ENCODE measurements at regions not wholly inside any gene's neighbourhood (a gene's known extent, or its start where the extent isn't known, plus 50 kb on each side); places are given as distances from the start of the nearest gene placed in this dataset.

DNA sequence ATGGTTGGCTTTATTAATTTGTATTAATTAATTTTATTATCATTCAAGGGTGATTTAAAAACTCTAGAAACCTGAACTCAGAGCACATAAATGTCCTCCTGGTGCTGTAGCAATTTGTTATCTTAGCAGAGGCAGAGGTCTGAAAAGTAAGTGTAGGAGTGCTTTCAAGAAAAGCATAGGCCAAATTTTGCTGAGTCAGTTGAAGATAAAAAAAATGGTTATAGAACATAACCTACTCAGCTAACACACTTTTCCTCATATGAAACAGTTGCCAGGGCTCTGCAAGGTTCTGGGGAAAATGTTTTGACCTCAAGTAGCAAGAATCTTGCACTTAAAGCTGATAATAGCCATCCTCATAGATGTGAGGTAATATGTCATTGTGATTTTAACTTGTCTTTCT lies 53.5 kb upstream of the CHODL start:
- DNase-seq, result no peak

DNA sequence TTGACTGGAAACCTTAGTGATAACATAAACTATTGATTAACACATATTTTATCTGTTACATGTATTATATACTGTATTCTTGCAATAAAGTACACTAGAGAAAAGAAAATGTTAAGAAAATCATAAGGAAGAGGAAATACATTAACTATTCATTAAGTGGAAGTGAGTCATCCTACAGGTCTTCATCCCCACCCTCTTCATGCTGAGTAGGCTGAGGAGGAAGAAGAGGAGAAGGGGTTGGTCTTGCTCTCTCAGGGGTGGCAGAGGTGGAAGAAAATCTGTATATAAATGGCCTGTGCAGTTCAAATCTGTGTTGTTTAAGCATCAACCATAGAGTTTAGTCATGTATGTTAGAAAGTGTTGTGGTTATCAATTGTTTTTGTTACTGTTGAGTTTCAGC lies 66.1 kb upstream of the CHODL start:
- no peak for DNase-seq

DNA sequence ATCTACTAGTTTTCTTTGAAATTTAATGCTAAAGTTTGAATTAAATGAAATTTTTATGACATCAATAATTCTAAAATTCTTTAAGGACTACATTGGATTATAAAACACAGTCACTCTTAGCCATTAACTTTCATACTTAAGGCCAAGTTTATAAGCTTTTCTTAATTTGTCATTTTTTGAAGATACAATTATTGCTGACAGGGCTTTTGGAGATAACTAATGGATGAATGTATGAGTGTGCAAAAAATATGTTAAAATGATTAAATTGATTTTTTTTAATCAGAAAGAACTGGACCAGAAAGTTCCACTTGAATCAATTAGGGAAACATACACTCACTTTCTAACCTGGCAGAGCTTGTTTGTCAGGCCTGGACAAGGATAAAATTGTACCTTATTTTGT lies 70.3 kb upstream of the CHODL start:
- no peak for DNase-seq

DNA sequence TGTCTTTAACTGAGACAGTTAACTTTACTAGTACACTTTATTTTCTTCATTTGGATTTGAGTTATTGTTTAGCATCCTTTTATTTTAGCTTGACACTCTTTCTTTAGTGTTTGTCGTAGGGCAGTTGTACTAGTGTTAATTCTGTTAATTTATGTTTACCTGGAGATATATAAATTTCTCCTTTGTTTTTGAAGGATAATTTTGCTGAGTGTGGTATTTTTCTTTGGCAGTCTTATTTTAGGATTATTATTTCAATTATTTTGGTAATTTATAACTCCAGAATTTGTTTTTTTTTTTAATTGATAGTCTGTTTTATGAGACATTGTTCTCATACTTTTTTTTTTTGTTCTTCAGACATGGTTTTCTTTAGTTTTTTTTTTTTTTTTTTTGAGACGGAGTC lies 73.8 kb upstream of the CHODL start:
- DNase-seq, result no peak

DNA sequence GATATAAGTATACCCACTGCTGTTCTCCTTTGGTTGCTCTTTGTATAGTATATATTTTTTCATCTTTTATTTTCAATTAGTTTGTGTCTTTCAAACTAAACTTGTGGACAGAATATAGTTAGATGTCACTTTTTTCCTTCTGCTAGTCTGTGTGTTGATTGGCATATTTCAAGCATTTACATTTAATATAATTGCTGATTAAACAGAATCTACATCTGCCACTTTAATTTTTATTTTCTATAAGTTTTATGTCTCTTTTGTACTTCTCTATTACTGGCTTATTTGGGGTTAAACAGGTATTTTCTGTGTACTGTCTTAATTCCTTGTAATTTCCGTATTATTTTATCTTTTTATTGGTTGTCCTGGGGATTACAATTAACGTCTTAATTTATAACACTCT lies 74.4 kb upstream of the CHODL start:
- no peak for DNase-seq

DNA sequence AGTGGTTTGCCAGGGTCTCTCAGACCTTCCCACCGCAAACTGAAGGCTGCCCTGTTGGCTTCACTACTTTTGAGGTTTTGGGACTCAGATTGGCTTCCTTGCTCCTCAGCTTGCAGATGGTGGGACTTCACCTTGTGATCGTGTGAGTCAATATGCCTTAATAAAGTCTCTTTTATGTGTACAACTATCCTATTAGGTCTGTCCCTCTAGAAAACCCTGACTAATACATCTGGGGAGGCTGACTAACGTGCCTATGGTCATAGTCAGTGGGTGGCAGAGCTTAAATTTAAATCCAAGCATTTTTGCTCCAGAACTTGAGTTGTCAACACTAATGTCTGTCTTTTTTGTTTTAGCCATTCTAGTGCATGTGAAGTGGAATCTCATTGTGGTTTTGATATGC lies 76.5 kb upstream of the CHODL start:
- no peak for DNase-seq

DNA sequence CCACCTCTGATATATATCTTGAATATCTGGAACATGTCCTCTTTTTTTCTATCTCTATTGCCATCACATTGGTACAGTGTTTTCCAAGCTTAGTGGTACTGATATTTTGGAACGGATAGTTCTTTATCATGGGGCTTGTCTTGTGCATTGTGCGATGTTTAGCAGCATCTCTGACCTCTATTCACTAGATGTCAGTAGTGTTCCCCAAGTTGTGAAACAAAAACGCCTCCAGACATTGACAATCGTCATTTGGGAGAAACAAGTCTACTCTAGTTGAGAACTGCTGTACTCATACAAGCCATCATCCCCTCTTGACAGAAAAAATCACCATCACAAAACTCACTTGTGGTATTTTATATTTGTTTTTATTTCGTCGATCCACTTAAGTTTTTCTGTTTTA lies 79.7 kb upstream of the CHODL start:
- DNase-seq, result no peak

DNA sequence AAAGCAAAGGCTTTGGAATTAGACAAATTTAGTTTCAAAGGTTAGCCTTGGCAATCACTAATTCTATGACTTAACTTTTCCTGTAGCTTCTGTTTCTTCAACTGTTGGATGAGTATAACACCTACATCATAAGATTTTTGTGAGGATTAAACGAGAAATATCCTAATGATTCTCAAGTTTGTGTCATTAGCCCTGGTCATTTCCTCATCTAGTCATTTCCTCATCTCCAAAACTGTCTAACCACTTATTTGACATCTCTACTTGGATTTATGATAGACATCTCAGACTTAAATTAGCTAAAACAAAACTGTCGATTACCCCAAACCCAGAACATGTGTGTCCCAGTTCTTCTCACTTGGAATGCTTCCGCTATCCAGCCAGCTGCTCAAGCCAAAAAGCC lies 80.2 kb upstream of the CHODL start:
- no peak for DNase-seq

DNA sequence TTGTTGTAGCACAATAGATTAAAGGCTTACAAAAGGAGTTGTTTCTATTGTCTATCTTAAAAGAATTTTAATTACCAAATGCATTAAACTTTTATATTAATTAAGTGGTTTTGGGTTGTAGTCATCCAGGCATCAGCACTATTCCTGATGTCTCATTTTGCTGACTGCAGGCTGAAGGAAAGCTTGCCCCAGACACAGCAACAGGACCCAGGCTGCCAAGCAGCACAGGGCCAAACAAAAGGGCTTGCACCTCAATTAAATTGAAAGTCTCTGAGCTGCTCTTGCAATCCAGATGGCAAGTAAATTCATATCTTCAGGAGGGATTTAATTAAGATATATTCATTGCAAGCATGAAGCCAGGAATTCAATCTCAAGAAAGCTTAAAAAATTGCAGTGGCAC lies 80.7 kb upstream of the CHODL start:
- DNase-seq, result no peak

DNA sequence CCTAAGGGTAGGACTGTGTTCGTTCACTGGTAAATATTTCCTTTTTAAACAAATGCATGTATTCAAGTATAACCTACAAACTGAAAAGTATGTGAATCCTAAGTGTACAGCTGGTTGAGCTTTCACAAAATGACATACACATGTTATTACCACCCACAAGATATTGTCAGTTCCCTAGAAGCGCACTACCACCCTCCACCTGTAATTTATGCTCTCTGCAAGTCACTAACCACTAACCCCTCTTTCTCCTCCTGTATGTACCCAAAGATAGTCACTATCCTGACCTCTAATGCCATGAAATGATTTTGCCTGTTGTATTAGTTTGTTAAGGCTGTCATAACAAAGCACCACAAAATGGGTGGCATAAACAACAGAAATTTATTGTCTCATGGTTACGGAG lies 82.8 kb upstream of the CHODL start:
- no peak for DNase-seq

DNA sequence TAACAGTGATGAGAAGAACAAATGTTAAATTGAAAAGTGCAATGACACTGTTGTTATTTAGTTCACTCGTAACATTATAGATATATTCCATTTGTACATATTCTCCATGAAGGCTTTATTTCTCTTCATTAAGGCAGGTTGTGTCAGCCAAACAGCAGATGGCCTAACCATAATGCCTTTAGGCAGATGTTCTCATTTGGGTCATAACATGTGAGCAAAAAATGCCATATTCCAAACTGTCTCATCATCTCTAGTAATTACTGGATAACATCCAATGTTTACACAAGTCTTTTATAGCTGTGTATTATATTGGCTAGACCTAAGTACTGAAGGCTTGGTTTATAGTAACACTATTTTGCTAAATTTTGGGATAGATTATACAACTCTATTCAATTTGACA lies 87.2 kb upstream of the CHODL start:
- DNase-seq, result no peak

DNA sequence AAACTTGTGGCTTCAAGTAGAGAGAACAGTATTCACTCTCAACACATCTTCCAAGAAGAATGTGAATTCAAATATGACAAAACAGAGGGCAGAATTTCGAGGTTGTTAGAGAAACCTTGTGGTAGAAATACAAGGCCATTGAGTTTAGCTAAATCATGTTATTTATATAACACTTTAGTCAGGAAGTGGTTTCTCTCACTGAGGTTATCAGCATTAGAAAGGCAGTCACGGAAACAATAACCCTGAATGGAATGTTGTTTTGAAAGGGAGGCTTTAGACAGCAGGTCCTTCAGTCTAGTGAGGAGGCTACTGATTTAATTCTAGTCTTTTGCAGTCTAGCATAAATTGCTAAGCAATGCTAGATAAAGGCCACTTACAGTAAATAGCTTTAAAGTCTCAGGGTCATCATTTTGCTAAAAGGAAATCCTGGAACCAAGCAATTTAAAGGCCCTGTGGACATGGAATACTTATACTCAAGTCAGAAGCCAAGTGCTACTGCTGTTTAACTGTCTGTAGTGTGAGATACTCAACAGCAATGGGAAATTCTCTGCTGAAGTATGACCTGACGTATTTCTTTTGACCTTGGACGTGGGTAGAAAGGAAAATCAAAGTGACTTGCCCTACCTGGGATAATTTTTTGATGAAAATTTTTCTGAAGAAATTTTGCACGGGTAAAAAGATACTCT lies 89.0 kb upstream of the CHODL start:
- DNase-seq, result no peak

DNA sequence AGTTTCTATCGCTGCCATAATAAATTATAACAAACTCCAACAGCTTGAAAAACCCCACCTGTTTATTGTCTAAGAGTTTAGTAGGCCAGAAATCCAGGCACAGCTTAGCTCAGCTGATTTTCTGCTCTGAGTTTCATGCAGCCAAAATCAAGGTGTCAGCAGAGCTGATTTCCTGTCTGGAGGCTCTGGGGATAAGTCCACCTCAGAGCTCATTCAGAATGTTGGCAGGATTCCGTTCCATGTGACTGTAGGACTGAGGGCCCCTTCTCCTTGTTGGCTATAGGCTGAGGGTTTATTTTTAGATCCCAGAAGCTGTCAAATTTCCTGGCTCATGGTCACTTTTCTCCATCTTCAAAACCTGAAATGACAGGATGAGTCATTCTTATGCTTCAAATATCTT lies 91.6 kb upstream of the CHODL start:
- DNase-seq, result no peak

DNA sequence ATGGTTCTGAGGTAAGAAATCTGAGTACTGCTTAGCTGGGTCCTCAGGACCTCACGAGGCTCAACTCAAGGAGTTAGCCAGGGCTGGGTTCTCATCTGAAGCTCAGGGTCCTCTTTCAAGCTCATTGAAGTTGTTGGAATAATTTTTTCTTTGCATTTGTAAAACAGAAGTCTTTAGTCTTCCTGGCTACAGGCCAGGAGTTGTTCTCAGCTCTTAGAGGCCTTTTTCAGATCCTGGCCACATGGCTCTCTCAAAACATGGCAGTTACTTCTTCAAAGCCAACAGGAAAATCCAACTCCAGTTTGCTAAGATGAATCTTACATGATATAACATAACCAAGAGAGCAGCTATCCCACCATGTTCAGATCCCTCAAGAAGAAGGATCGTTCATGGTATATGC lies 92.3 kb upstream of the CHODL start:
- DNase-seq, result no peak

DNA sequence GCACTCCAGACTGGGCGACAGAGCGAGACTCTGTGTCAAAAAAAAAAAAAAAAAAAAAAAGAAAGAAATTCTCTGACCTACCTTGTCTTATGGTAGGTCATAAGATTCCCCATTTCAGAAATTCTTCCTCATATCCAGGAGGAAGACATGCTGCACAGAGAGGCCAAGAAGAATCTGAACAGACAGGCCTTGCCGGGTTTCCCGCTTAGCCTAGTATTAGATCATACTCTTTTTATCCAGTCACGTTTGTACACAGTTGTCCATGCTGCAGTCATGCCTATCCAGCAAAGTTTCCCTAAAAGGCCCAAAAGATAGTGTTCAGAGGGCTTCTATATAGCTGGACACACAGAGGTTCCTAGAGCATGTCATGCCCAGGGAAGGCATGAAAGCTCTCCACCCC lies 93.6 kb upstream of the CHODL start:
- no peak for DNase-seq

DNA sequence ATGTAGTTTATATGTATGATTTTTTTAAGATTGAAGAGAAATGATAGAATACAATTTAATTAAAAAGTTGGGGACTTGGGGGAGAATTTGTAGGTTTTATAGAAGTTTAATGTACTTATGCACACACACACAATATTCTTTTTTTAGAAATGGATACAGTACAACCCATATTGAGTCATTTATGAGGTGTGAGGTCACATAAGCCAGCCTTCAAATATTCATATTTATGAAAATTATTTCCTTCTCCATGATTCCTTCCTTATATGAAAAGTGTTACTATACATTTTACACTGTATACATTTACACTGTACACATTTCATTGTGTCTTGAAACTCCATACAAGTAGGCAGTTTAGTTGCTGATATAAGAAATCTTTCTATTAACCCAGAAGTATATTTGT lies 96.2 kb upstream of the CHODL start:
- no peak for DNase-seq

DNA sequence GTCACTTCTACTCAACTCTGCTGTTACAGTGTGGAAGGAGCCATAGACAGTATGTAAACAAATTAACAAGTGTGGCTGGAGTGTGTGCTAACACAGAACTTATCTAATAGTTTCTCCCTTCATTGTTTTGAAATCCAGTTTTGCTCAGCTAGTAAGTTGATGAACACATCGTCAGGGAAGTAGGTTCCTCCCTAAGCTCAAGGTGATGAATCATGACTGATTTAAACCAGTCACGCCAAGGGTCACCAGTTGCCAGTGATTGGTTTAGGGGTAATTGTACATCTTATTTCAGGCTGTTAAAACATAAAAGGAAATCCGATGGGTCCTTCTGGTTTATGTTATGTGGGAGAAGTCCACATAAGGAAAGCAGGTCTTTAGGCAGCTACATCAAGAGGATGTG lies 97.0 kb upstream of the CHODL start:
- no peak for DNase-seq

DNA sequence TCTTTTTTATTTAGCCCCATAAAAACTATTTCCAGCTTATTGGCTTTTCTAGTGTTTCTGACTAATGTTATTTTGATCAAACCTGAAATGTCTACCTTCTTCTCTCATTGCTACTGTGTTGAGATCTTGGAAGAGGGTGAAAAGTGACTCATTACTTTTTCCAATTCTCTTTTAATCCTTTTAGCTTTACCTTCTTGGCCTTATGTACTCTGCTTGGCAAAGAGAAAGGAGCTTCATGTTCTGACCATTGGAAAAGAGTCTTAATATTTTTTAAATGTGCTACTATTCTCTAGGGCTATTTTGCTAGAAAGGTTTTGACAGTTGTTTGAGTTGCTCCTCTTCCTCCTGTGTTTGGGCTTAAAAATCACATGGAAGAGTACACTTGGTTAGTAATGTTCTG lies 97.8 kb upstream of the CHODL start:
- no peak for DNase-seq

DNA sequence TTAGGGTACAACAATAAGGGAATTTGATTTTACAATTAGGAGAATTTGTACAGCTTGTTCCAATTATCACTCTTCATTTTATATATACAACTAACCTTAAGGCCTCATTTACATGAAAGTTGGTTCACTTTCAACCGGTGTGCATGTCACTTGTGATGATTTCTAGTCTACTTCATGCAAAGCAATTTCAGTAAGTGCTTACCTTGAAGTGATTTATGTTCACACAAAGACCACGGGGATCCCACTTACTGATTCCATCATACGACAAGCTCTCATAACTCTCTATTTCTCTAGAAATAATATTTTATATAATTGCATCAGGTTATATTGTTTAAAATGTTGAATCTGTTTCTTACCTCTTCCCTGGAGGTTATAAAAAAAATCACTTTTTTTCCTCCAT lies 100.3 kb upstream of the CHODL start:
- no peak for DNase-seq

DNA sequence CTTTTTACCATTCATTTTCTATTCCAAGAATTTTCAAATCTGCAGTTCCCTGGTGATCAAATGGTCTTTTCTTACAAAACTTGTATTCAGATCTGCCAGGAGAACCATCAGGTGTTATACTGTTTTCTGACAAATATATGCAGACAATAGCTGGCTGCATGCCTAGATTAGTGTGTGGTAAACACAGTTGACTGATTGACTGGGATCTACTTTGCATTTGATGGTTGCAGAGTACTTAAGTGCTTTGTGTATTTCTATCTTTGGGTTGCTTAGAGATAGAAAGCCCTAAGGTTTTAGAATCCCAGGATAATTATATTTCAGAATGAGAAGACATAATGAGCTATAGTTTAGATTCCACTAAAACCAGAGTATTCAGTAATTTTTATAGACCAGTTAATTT lies 102.0 kb upstream of the CHODL start:
- no peak for DNase-seq

DNA sequence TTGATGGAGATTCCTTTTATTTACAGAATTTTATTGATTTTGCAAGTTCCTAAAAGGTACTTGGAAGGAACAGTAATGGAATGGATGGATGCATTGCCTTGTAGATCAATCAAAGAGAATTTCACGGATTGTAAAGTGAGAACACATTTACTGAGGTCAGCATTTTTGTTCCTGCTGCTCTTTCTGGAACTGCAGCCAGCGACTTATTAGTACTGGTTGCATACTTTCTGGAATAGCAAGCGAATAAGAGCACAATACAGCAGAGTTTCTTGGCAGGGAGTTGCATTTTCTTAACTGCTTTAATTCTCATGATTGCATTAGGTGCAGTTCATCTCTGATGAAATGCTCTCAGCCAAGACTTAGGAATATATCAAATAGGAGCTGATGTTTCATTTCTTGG lies 106.1 kb upstream of the CHODL start:
- no peak for DNase-seq

DNA sequence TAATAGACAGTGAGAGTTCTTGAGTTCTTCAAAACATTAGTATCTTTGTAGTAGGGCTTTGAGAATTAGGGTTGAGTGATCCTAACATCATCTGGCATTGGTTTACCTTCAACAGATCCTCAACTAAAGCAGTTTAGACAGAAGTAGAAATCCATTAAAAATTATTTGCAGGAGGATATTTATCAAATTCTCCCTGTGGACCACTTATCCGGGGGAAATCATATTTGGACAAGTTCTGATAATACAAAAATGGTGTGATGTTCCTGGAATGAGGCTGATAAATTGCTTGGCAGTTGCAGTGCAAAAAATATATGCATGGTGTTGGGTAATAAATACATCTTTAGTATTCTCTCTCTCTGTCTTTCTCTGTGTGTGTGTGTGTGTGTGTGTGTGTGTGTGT lies 115.1 kb upstream of the CHODL start:
- no peak for DNase-seq

DNA sequence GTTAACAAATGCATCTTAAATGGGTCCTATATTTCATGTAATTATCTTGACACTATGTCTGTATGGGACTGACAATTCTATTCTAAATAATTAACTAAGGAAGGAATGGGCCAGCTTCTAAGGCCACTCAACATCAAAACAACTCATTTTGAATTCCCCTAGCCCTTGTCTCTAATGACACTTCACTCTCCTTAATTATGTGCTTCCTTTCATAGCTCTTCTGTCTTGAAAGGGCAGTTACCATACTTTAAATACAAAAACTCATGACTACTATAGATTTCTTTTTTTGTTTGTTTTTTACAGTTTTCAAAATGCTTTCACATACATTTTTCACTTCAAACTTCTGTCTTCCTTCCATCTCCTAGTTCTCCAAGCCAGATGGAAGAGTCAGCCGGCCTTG lies 126.1 kb upstream of the CHODL start:
- no peak for DNase-seq

DNA sequence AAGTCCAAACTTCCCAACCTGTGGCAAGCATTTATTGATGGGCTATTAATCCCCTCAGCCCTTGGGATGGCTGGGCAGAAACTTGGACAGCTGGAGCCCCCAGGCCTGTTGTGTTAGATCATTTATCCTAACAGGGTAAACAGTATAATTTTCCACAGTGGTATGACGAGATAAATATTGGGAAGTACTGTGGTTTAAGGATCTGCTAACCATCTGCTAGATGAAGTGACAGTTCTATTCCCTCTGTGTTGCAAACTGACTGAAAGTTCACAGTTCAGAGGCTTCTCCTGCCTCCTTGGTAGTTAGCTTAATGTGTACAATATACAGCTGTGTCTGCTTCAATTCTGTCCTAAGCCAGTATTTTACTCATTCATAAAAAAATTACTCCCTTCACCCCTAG lies 127.5 kb upstream of the CHODL start:
- DNase-seq, result no peak

DNA sequence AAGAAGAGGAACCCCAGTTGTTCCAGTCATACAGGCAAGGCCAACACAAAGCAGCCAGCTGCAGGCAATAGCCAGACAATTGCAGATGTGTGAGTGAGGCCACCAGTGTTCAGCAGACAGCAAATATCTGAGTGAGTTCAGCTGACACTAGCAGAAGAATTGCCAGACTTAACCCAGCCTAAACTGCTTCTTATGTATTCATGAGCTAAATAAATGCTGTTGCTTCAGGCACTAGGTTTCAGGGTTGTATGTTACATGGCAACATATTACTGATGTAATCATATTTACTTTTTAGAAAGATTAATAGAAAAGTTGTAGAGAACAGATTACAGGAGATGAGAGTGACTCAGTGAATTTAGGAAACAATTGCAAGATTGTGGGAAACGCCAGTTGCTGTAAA lies 129.8 kb upstream of the CHODL start:
- no peak for DNase-seq

DNA sequence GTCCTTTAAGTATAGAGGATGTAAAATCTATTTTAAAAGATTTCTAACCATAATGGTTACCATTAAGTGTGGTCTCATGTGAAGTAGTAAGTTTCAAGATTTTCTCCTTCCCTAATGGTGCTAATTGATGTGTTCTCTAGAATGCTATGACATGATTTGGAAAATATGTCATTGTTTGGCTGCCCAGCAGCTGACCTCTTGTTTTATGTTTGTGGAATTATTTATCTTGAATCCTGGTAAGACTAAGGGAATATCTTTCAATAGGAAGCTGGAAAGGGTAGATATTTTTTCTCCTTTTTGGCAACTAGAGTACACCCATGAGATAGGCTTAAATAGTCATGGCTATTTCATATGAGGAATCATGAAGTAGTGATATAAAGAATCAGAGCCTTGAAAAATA lies 139.8 kb upstream of the CHODL start:
- DNase-seq, result no peak
